ENCODE measurements at regions not wholly inside any gene's neighbourhood (a gene's known extent, or its start where the extent isn't known, plus 50 kb on each side); places are given as distances from the start of the nearest gene placed in this dataset.

DNA sequence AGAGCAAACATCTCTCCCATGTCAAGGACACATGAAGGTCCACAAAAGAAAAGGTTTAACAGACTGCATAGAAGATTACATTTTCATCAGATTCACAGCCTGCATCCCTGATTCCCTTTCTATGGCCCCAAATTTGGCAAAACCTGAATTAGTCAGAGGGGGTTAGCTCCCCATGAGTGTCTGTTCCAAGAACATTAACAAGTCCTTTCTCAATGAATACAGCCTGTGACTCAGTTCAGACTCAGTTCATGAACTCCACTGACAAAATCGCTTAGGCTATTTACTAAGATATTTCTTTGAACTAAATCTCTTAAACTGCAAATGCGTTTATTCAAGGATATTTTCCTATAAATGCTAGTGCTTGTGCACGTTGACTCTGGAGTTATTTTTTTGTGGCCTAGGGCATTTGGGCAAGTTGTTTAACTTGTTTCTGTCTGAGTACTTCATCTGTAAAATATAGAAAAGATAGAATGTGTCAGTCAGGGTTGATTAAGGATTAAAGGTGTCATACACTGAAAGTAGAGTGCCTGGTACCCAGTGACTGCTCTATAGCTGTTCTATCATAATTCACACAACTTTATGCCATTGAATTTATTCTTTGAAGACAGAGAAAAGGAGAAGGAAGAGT is 422.6 kb downstream of the HTR1B start:
- Histone ChIP-seq H3K36me3 (replicated peaks; ENCODE audit: control insufficient read depth, insufficient read depth, low read length) (no peaks in the 10 kb centered on the region), H3K27me3 (ENCODE audit: control insufficient read depth, insufficient read depth, low read length) (no peaks in the 10 kb centered on the region), H3K4me3 (ENCODE audit: insufficient read depth, low read depth, low read length) (no peak overlapping the region)
- DNase-seq: no peak

DNA sequence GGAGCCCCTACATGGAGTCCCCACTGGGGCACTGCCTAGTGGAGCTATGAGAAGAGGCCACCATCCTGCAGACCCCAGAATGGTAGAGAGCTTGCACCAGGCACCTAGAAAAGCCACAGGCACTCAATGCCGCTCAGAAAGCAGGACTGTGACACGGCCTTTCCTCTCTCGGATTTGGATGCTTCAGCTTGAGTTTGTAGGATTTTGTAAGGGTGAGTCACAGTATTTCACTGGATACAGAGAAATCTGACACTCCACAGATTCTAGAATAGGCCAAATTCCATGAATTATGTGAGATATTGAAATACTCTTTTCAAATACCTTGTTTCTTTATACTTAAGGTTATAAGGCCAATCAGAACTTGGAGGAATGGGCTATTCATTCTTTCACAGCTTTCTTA is 424.5 kb downstream of the HTR1B start:
- no peaks in the 10 kb centered on the region for H3K36me3 ChIP-seq (replicated peaks; ENCODE audit: control insufficient read depth, insufficient read depth, low read length)
- DNase-seq: no peak
- H3K4me3 ChIP-seq (ENCODE audit: insufficient read depth, low read depth, low read length): no peak overlapping the region
- no peaks in the 10 kb centered on the region for H3K27me3 ChIP-seq (ENCODE audit: control insufficient read depth, insufficient read depth, low read length)

DNA sequence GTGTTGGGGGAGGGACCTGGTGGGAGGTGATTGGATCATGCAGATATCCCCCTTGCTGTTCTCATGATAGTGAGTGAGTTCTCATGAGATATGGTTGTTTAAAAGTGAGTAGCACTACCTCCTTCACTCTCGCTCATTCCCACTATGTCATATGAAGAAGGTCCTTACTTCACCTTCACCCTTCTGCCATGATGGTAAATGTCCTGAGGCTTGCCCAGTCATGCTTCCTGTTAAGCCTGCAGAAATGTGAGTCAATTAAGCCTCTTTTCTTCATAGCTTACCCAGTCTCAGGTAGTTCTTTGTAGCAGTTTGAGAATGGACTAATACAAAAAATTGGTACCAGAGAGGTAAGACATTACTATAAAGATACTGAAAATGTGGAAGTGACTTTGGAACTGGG is 425.9 kb downstream of the HTR1B start:
- Histone ChIP-seq H3K36me3 (replicated peaks; ENCODE audit: control insufficient read depth, insufficient read depth, low read length) (no peaks in the 10 kb centered on the region), H3K4me3 (ENCODE audit: insufficient read depth, low read depth, low read length) (no peak overlapping the region), H3K27me3 (ENCODE audit: control insufficient read depth, insufficient read depth, low read length) (no peaks in the 10 kb centered on the region)
- DNase-seq: no peak

DNA sequence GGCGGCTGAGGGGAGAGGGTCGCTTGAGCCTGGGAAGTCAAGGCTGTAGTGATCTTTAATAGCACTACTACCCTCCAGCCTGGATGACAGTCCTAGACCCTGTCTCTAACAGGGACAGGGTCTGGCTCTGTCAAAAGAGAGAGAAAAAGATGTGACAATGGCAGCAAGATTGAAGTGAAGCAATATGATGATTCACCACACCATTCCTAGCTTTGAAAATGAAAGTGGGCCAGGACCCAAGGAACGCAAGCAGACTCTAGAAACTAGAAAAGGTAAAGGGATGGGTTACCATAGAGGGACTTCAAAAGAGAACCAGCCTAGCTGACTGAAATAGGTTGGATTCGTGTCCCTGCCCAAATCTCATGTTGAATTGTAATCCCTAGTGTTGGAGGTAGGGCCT is 426.9 kb downstream of the HTR1B start:
- no peak for DNase-seq
- Histone ChIP-seq H3K36me3 (replicated peaks; ENCODE audit: control insufficient read depth, insufficient read depth, low read length) (no peaks in the 10 kb centered on the region), H3K27me3 (ENCODE audit: control insufficient read depth, insufficient read depth, low read length) (no peaks in the 10 kb centered on the region), H3K4me3 (ENCODE audit: insufficient read depth, low read depth, low read length) (no peak overlapping the region)

DNA sequence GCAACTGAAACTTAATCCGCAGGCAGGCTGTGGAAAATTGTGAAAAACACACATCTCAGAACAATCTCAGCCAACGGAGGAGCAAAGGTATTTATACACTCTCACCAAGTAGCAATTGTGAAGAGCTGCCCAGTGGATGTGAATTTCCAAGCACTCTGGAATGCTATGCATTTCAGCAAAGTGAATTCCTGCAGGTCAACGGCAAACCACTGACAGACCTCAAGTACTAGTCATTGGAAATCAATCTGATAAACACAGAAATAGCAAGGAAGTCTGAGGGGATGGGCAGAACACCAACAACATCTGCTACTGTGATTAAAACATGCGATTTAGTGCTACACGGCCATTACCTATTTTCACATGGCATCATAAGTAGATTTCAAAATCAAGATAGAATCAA is 429.1 kb downstream of the HTR1B start:
- DNase-seq: no peak
- no peaks in the 10 kb centered on the region for H3K27me3 ChIP-seq (ENCODE audit: control insufficient read depth, insufficient read depth, low read length)
- H3K36me3 ChIP-seq (replicated peaks; ENCODE audit: control insufficient read depth, insufficient read depth, low read length): no peaks in the 10 kb centered on the region
- H3K4me3 ChIP-seq (ENCODE audit: insufficient read depth, low read depth, low read length): no peak overlapping the region

DNA sequence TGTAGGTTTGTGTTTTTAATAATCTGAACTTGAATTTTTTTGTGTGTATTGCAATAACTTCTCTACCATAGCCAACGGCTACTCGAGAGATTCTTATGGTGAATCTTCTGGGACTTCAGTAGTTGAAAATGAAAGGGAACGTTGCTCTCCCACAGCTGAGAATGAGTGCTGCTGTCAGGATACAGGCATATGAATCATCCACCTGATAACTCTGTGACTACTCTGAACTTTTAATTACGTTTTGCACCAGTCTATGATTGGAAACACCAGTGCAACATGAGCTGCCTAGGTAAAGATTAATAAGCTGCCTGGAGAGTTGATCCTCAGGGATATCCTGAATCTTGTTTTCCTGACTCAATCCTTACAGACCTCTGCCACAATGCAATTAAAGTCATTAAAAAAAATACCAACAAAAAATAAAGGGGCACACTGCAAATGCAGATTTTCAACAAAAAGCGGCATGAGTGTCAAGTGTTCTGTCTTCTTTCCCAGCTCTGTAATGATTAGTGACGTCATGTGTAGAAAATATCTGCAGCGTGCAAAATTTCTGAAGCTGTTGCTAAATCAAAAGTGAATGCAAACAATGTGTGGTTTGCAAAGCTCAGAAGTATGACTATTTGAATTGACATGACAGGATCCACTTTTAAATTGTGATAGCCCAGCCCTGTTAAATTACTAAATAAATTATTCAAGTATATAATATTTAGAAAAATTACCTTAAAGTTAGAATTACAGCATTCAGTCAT is 432.2 kb downstream of the HTR1B start:
- no peaks in the 10 kb centered on the region for H3K36me3 ChIP-seq (replicated peaks; ENCODE audit: control insufficient read depth, insufficient read depth, low read length)
- H3K4me3 ChIP-seq (ENCODE audit: insufficient read depth, low read depth, low read length): no peak overlapping the region
- no peak for DNase-seq
- H3K27me3 ChIP-seq (ENCODE audit: control insufficient read depth, insufficient read depth, low read length): no peaks in the 10 kb centered on the region

DNA sequence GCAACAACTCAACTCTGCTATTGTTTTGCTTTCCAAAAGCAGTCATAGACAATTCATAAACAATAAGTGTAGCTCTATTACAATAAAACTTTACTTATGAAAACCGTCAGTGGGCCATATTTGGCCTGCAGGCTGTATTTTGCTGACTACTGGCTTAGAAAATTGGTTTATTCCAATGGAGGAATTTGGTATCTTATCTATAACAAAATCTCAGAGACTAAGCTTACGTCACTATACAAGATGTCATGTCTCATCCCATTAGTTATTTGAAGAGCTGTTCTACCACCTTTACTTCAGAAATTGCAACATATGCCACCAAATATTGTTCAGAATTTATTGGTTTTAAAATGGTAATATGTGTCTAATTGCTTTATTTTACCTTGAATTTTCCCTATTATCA is 436.9 kb downstream of the HTR1B start:
- DNase-seq: no peak
- H3K4me3 ChIP-seq (ENCODE audit: insufficient read depth, low read depth, low read length): no peak overlapping the region
- no peaks in the 10 kb centered on the region for H3K27me3 ChIP-seq (ENCODE audit: control insufficient read depth, insufficient read depth, low read length)
- H3K36me3 ChIP-seq (replicated peaks; ENCODE audit: control insufficient read depth, insufficient read depth, low read length): no peaks in the 10 kb centered on the region

DNA sequence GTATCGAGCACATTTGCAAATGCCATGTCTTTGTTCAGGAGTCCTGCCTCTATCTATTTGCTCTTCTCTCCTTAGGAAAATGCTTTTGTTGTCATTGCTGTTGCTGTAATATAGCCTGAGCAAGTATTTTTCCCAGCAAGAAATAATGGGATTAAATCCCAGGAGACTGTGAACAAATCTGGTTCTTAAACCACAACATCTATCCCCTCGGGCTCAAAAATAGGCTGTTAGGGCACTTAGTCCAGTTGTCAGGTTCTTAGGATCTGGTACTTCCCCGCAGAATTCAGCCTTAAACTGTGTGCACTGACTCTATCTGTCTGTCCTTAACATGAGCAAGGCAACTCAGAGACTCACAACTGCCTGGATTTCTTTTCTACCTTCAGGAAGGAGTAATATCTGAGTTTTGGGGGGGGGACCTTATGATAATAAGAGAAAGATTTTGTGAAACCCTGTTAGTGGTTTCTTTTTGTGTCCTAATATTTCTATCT is 437.5 kb downstream of the HTR1B start:
- no peak overlapping the region for H3K4me3 ChIP-seq (ENCODE audit: insufficient read depth, low read depth, low read length)
- no peaks in the 10 kb centered on the region for H3K36me3 ChIP-seq (replicated peaks; ENCODE audit: control insufficient read depth, insufficient read depth, low read length)
- H3K27me3 ChIP-seq (ENCODE audit: control insufficient read depth, insufficient read depth, low read length): no peaks in the 10 kb centered on the region
- DNase-seq: no peak

DNA sequence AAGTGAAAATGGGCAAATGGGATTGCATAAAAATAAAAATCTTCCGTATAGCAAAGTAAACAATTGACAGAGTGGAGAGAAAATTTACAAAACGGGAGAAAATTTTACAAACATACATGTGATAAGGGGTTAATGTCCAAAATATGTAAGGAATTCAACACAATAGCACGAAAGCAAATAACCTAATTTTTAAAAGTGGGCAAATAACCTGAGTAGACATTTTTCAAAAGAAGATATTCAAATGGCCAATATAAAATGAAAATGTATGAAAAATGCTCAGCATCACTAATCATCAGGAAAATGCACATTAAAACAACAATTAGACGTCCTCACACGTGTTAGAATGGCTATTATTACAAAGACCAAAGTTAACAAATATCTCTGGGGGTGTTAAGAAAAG is 441.5 kb downstream of the HTR1B start:
- Histone ChIP-seq H3K36me3 (replicated peaks; ENCODE audit: control insufficient read depth, insufficient read depth, low read length) (no peaks in the 10 kb centered on the region), H3K27me3 (ENCODE audit: control insufficient read depth, insufficient read depth, low read length) (no peaks in the 10 kb centered on the region), H3K4me3 (ENCODE audit: insufficient read depth, low read depth, low read length) (no peak overlapping the region)
- no peak for DNase-seq

DNA sequence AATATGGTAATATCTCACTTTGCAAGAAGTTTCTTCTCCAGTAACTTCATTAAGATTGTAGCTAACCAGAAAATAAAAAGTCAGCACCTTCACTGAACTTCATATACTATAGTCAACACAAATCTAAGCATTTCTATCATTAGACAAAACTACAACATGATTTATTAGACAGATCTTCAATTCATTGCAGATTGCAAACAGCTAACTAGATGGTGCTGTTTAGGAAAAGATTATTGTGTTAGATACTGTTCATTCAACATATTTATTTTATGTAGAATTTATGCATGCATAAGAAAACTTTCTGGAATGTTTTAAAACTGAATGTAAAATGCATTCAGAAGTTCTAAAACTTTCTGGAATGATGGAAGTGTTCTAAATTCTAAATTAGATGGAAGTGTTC is 442.1 kb downstream of the HTR1B start:
- Histone ChIP-seq H3K4me3 (ENCODE audit: insufficient read depth, low read depth, low read length) (no peak overlapping the region), H3K27me3 (ENCODE audit: control insufficient read depth, insufficient read depth, low read length) (no peaks in the 10 kb centered on the region), H3K36me3 (replicated peaks; ENCODE audit: control insufficient read depth, insufficient read depth, low read length) (no peaks in the 10 kb centered on the region)
- DNase-seq: no peak

DNA sequence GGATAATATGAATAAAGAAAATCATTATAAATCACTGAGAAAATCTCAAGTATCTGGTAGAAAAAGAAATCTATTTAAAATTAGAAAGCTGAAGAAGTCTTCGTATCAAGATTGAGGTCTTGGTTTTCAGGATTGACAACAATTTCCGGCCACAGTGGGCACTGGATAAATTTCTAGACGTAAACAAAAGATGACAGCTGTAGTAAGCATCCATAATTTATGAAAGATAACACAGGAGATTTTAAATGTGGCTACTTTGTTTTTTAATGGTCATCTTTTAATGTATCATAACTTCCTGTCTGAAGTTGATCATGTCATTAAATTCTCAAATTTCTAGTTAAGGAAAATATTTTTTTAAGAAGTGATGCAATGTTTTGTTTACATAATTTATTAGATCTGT is 444.2 kb downstream of the HTR1B start:
- Histone ChIP-seq H3K27me3 (ENCODE audit: control insufficient read depth, insufficient read depth, low read length) (no peaks in the 10 kb centered on the region), H3K4me3 (ENCODE audit: insufficient read depth, low read depth, low read length) (no peak overlapping the region), H3K36me3 (replicated peaks; ENCODE audit: control insufficient read depth, insufficient read depth, low read length) (no peaks in the 10 kb centered on the region)
- no peak for DNase-seq

DNA sequence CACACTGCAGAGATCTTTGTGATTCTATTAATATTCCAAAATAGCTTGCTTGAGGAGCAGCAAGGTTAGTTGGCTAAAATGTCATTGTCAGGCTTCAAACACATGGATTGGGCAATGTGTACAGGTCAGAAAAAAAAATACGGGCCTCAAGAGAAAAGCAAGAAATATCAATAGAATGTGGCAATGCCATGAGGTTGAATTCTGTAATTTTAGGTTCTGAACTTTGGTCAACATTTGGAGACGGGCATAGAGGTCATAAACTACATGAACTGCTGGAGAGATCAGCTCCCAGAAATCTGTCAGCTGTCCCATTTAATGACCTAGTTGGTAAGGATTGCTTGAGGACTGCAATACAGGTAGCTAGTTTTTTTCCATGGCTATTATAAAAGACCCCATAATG is 445.8 kb downstream of the HTR1B start:
- no peaks in the 10 kb centered on the region for H3K27me3 ChIP-seq (ENCODE audit: control insufficient read depth, insufficient read depth, low read length)
- DNase-seq: no peak
- no peaks in the 10 kb centered on the region for H3K36me3 ChIP-seq (replicated peaks; ENCODE audit: control insufficient read depth, insufficient read depth, low read length)
- H3K4me3 ChIP-seq (ENCODE audit: insufficient read depth, low read depth, low read length): no peak overlapping the region

DNA sequence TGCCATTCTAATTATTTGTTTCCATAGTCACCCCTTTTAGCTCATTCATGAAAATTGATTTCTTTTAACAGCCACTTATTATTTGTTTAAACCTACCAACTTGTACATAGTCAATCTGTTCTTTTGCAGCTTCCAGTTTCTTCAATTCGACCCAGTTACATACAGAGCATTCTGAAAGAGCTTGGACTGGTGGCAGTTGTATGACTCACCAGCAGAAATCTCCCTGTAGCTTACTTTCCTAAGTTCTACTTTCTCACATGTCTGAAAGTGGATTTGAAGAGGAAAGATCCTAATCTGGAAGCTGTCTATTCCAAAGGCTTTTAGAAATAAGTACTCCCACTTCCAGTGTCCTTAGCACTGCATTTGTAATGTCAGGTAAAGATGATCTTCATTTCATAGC is 447.9 kb downstream of the HTR1B start:
- no peaks in the 10 kb centered on the region for H3K36me3 ChIP-seq (replicated peaks; ENCODE audit: control insufficient read depth, insufficient read depth, low read length)
- no peaks in the 10 kb centered on the region for H3K27me3 ChIP-seq (ENCODE audit: control insufficient read depth, insufficient read depth, low read length)
- H3K4me3 ChIP-seq (ENCODE audit: insufficient read depth, low read depth, low read length): no peak overlapping the region
- no peak for DNase-seq

DNA sequence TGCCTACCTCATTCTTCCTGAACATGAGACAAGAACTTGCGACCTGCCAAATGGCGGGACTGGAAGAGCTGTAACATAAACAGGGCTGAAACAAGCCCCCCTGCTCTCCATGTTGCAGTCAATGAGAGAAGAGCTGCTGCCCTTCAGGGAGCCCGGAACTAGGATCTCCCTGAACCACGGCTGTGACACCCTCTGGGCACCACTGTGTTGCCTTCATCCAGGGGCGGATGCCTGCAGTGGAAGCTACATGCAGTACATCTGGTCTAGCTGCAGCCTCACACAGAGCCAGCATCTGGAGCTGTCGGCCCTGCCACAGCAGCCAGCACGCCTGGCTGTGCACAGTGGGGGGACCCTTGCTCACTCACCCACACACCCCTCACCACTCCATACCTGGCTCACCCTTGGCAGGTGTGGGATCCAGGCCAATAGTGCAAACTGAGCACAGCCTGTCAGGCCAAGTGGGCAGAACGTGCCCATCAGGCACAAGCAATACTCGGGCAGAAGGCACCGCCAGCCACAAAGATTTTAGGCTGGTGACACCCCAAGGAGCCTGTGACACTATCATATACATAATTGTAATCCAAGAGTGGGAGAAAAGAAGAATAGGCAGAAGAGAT is 451.3 kb downstream of the HTR1B start:
- DNase-seq: no peak
- no peak overlapping the region for H3K4me3 ChIP-seq (ENCODE audit: insufficient read depth, low read depth, low read length)
- H3K27me3 ChIP-seq (ENCODE audit: control insufficient read depth, insufficient read depth, low read length): no peaks in the 10 kb centered on the region
- no peaks in the 10 kb centered on the region for H3K36me3 ChIP-seq (replicated peaks; ENCODE audit: control insufficient read depth, insufficient read depth, low read length)

DNA sequence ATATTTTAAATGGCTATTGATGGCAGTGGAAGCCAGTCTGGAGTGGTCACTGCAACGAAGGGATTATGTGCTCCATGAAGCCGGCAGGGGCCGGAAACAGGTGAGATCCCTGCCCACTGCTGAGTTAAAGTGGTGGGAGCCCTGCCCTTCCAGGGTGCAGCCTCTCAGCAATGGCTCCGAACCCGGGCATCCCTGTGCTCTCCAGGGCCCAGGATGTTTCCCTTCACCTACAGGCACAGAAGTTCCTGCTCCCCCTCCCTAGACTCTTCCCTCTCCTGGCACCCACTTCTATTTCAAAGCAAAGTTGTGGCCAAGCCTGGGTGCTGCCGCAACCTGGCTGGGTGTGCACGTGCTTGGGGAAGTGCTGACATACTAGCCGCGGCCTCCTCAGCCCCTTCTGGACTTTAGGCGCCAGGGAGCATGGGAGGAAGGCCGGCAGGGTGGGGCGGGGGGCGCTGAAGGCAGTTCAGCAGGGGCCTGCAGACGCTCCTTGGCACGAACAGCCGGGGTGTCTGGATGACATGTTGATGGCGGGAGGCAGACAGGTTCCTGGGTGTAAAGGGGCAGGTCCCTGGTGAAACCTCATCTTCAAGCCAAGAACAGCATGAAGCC is 452.3 kb downstream of the HTR1B start:
- no peaks in the 10 kb centered on the region for H3K36me3 ChIP-seq (replicated peaks; ENCODE audit: control insufficient read depth, insufficient read depth, low read length)
- DNase-seq: no peak
- H3K27me3 ChIP-seq (ENCODE audit: control insufficient read depth, insufficient read depth, low read length): no peaks in the 10 kb centered on the region
- no peak overlapping the region for H3K4me3 ChIP-seq (ENCODE audit: insufficient read depth, low read depth, low read length)

All from H7 (cell line).